ENCODE measurements at regions not wholly inside any gene's neighbourhood (a gene's known extent, or its start where the extent isn't known, plus 50 kb on each side); places are given as distances from the start of the nearest gene placed in this dataset.

DNA sequence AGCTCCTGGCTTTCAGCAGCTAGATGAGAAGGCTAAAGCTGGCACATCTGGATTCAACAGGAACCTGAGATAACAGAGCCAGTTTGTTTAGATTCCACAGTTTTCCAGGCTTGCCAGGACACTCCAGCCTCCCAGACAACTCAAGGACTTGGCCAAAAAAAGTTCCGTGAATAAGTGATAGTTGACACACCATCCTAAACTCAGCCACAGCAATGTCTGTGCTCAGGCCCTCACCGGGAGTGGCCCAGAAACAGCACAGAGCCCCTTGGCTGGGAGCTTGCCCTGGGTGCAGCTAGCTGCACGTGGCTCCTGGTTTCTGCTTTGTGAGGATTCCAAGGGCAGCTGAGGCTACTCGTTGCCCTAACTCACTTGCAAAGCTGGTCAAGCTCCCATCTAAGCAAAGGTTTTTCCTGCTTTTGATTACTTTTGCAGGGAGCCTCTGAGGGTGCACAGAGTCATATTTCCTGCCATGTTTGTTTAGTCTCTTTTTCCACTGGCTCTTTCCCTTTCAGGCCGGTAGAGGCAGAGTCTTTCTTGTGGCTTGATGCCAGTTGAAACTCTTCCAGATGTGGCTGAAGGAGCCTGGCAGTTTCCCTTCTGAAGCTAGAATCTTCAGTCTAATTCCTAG lies 118.3 kb upstream of the ECI2 start:
- no peak for TF ChIP-seq FOXP2 (optimal IDR thresholded peaks at IDR 0.05; ENCODE audit: borderline replicate concordance, extremely low read depth, extremely low read length, insufficient read depth)
- no peak for TF ChIP-seq SIN3A (IDR thresholded peaks at IDR 0.05; ENCODE audit: borderline replicate concordance, insufficient read depth, low read length)
- TF ChIP-seq REST (IDR thresholded peaks at IDR 0.05; ENCODE audit: insufficient read depth in 1 of 2, low read depth in 2 of 2, low read length in 2 of 2): no peak
- TF ChIP-seq TAF1 (IDR thresholded peaks at IDR 0.05; ENCODE audit: borderline replicate concordance, insufficient read depth, low read length): no peak; the same call in 1 of the 2 replicates
- TF ChIP-seq POLR2AphosphoS5 (IDR thresholded peaks at IDR 0.05; ENCODE audit: low read depth, low read length): no peak; the same call in 1 of the 2 replicates

GRCh38 chr6:4250645-4251044 lies 115.3 kb upstream of the ECI2 start:
- TF ChIP-seq FOXP2 (optimal IDR thresholded peaks at IDR 0.05; ENCODE audit: borderline replicate concordance, extremely low read depth, extremely low read length, insufficient read depth): no peak
- TF ChIP-seq POLR2AphosphoS5 (IDR thresholded peaks at IDR 0.05; ENCODE audit: low read depth, low read length): no peak
- no peak for TF ChIP-seq TAF1 (IDR thresholded peaks at IDR 0.05; ENCODE audit: borderline replicate concordance, insufficient read depth, low read length)
- no peak for TF ChIP-seq SIN3A (IDR thresholded peaks at IDR 0.05; ENCODE audit: borderline replicate concordance, insufficient read depth, low read length)
- TF ChIP-seq REST (IDR thresholded peaks at IDR 0.05; ENCODE audit: insufficient read depth in 1 of 2, low read depth in 2 of 2, low read length in 2 of 2): no peak

- no peak for TF ChIP-seq TAF1 (IDR thresholded peaks at IDR 0.05; ENCODE audit: borderline replicate concordance, insufficient read depth, low read length)
- no peak for TF ChIP-seq POLR2AphosphoS5 (IDR thresholded peaks at IDR 0.05; ENCODE audit: low read depth, low read length)
- TF ChIP-seq SIN3A (IDR thresholded peaks at IDR 0.05; ENCODE audit: borderline replicate concordance, insufficient read depth, low read length): no peak
- no peak for TF ChIP-seq FOXP2 (optimal IDR thresholded peaks at IDR 0.05; ENCODE audit: borderline replicate concordance, extremely low read depth, extremely low read length, insufficient read depth)
- no peak for TF ChIP-seq REST (IDR thresholded peaks at IDR 0.05; ENCODE audit: insufficient read depth in 1 of 2, low read depth in 2 of 2, low read length in 2 of 2)
Measured at GRCh38 chr6:4243237-4243636, 107.9 kb upstream of the ECI2 start.

DNA sequence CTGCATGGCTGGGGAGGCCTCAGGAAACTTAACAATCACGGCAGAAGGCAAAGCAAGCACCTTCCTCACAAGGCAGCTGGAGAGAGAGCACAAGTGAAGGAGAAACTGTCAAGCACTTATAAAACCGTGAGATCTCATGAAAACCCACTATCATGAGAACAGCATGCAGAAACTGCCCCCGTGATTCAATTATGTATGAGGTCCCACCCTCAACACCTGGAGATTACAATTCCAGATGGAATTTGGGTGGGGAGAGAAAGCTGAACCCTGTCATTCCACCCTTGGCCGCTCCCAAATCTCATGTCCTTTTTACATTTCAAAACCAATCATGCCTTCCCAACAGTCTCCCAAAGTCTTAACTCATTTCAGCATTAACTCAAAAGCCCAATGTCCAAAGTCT lies 107.2 kb upstream of the ECI2 start:
- TF ChIP-seq POLR2AphosphoS5 (IDR thresholded peaks at IDR 0.05; ENCODE audit: low read depth, low read length) (no peak), TAF1 (IDR thresholded peaks at IDR 0.05; ENCODE audit: borderline replicate concordance, insufficient read depth, low read length) (no peak), REST (IDR thresholded peaks at IDR 0.05; ENCODE audit: insufficient read depth in 1 of 2, low read depth in 2 of 2, low read length in 2 of 2) (no peak), FOXP2 (optimal IDR thresholded peaks at IDR 0.05; ENCODE audit: borderline replicate concordance, extremely low read depth, extremely low read length, insufficient read depth) (no peak), SIN3A (IDR thresholded peaks at IDR 0.05; ENCODE audit: borderline replicate concordance, insufficient read depth, low read length) (no peak)

Data from PFSK-1 (cell line).